ENCODE measurements at regions not wholly inside any gene's neighbourhood (a gene's known extent, or its start where the extent isn't known, plus 50 kb on each side); places are given as distances from the start of the nearest gene placed in this dataset.

GRCh38 chr7:42624471-42624870, 287.4 kb downstream of the C7orf25 start:
- DNase-seq (ENCODE audit: extremely low read depth in 1 of 2, low read depth in 1 of 2), result no peak

GRCh38 chr7:42621543-42622219, 290.2 kb downstream of the C7orf25 start:
- DNase-seq (ENCODE audit: extremely low read depth in 1 of 2, low read depth in 1 of 2), result no peak

GRCh38 chr7:42618651-42619360, 293.1 kb downstream of the C7orf25 start:
- no peak for DNase-seq (ENCODE audit: extremely low read depth in 1 of 2, low read depth in 1 of 2)

- no peak for DNase-seq (ENCODE audit: extremely low read depth in 1 of 2, low read depth in 1 of 2)
Observed at GRCh38 chr7:42617806-42618457, 293.9 kb downstream of the C7orf25 start.

GRCh38 chr7:42617071-42617765, 294.7 kb downstream of the C7orf25 start:
- no peak for DNase-seq (ENCODE audit: extremely low read depth in 1 of 2, low read depth in 1 of 2)

- no peak for DNase-seq (ENCODE audit: extremely low read depth in 1 of 2, low read depth in 1 of 2)
Observed at GRCh38 chr7:42614636-42615035, 297.2 kb downstream of the C7orf25 start.

- DNase-seq (ENCODE audit: extremely low read depth in 1 of 2, low read depth in 1 of 2), result no peak
Observed at GRCh38 chr7:42611961-42612360, 299.9 kb downstream of the C7orf25 start.

- DNase-seq (ENCODE audit: extremely low read depth in 1 of 2, low read depth in 1 of 2), result no peak
Observed at GRCh38 chr7:42611289-42611928, 300.5 kb downstream of the C7orf25 start.

- DNase-seq (ENCODE audit: extremely low read depth in 1 of 2, low read depth in 1 of 2), result no peak
Observed at GRCh38 chr7:42606193-42606905, 305.5 kb downstream of the C7orf25 start.

GRCh38 chr7:42605406-42606192, 306.3 kb downstream of the C7orf25 start:
- DNase-seq (ENCODE audit: extremely low read depth in 1 of 2, low read depth in 1 of 2), result no peak

- no peak for DNase-seq (ENCODE audit: extremely low read depth in 1 of 2, low read depth in 1 of 2)
Observed at GRCh38 chr7:42603496-42603895, 308.4 kb downstream of the C7orf25 start.

- no peak for DNase-seq (ENCODE audit: extremely low read depth in 1 of 2, low read depth in 1 of 2)
Observed at GRCh38 chr7:42597300-42597699, 314.6 kb downstream of the C7orf25 start.

- no peak for DNase-seq (ENCODE audit: extremely low read depth in 1 of 2, low read depth in 1 of 2)
Observed at GRCh38 chr7:42596737-42597136, 315.1 kb downstream of the C7orf25 start.

GRCh38 chr7:42593860-42594259, 318.0 kb downstream of the C7orf25 start:
- DNase-seq (ENCODE audit: extremely low read depth in 1 of 2, low read depth in 1 of 2), result no peak

- no peak for DNase-seq (ENCODE audit: extremely low read depth in 1 of 2, low read depth in 1 of 2)
Observed at GRCh38 chr7:42590771-42591310, 321.0 kb downstream of the C7orf25 start.

GRCh38 chr7:42588876-42589275, 323.0 kb downstream of the C7orf25 start:
- no peak for DNase-seq (ENCODE audit: extremely low read depth in 1 of 2, low read depth in 1 of 2)

- DNase-seq (ENCODE audit: extremely low read depth in 1 of 2, low read depth in 1 of 2), result no peak
Observed at GRCh38 chr7:42587806-42588205, 324.1 kb downstream of the C7orf25 start.

GRCh38 chr7:42580061-42580460, 331.8 kb downstream of the C7orf25 start:
- no peak for DNase-seq (ENCODE audit: extremely low read depth in 1 of 2, low read depth in 1 of 2)

GRCh38 chr7:42575171-42575570, 336.7 kb downstream of the C7orf25 start:
- no peak for DNase-seq (ENCODE audit: extremely low read depth in 1 of 2, low read depth in 1 of 2)

All from stimulated activated CD8-positive, alpha-beta memory T cell treated with anti-CD3 and anti-CD28 coated beads, Interleukin-7, amount 100 ng/mL, for 48 hours (primary cell).